Neural cell (in vitro differentiated cells): ENCODE measurements at regions not wholly inside any gene's neighbourhood (a gene's known extent, or its start where the extent isn't known, plus 50 kb on each side); places are given as distances from the start of the nearest gene placed in this dataset.

Experiments
- H2AFZ ChIP-seq: fragments of 200-600, 300-800 bp; sonication (generic), shearing (Covaris generic); 2 replicates; pipeline ENCODE4 v1.6.0; 2014; ENCODE audit warnings: low read depth, mild to moderate bottlenecking, antibody characterized with exemption, low read length, moderate library complexity
- H3F3A ChIP-seq: fragments of 200-600 bp; shearing (Covaris generic); 2 replicates; pipeline ENCODE4 v1.6.1; 2016; ENCODE audit warnings: mild to moderate bottlenecking, moderate library complexity, mixed read lengths, antibody characterized with exemption, low read length; ENCODE audit not compliant: insufficient read depth, poor library complexity, severe bottlenecking
- H3K27ac ChIP-seq: fragments of 200-600, 300-800 bp; sonication (generic), shearing (Covaris generic); 2 replicates; pipeline ENCODE4 v1.5.1; 2014; ENCODE audit warnings: mild to moderate bottlenecking, low read length, moderate library complexity
- H3K27me3 ChIP-seq: fragments of 300-800, 200-600 bp; sonication (generic), shearing (Covaris generic); 2 replicates; pipeline ENCODE4 v1.6.0; 2014; ENCODE audit warnings: mild to moderate bottlenecking, low read depth, low read length, moderate library complexity; ENCODE audit not compliant: insufficient read depth
- H3K36me3 ChIP-seq: fragments of 300-800, 200-600 bp; sonication (generic), shearing (Covaris generic); 2 replicates; pipeline ENCODE4 v1.5.1; 2014; ENCODE audit warnings: mild to moderate bottlenecking, antibody characterized with exemption, low read length, moderate library complexity; ENCODE audit not compliant: insufficient read depth
- H3K4me2 ChIP-seq: fragments of 300-800, 200-600 bp; sonication (generic), shearing (Covaris generic); 2 replicates; pipeline ENCODE4 v1.6.0; 2014; ENCODE audit warnings: mild to moderate bottlenecking, low read length
- H3K4me3 ChIP-seq: fragments of 300-800, 200-600 bp; sonication (generic), shearing (Covaris generic); 2 replicates; pipeline ENCODE4 v1.5.1; 2014; ENCODE audit warnings: mild to moderate bottlenecking, low read length, moderate library complexity
- H3K79me2 ChIP-seq: fragments of 200-600 bp; shearing (Covaris generic); replicated peaks from 2 replicates; pipeline ENCODE4 v1.6.0; 2014; ENCODE audit warnings: mild to moderate bottlenecking, low read length, moderate library complexity; ENCODE audit not compliant: insufficient read depth
- H3K9ac ChIP-seq: fragments of 300-800, 200-600 bp; sonication (generic), shearing (Covaris generic); 2 replicates; pipeline ENCODE4 v1.6.1; 2016; ENCODE audit warnings: mild to moderate bottlenecking, low read length, mixed read lengths
- H3K9me2 ChIP-seq: fragments of 200-600 bp; shearing (Covaris generic); 2 replicates; pipeline ENCODE4 v1.6.1; 2016; ENCODE audit warnings: mild to moderate bottlenecking, low read length, mixed read lengths; ENCODE audit not compliant: insufficient read depth
- H3K9me3 ChIP-seq: fragments of 200-600, 300-800 bp; sonication (generic), shearing (Covaris generic); 2 replicates; pipeline ENCODE4 v1.6.1; 2016; ENCODE audit warnings: mild to moderate bottlenecking, mixed run types, low read length, moderate library complexity, mixed read lengths
- H4K20me1 ChIP-seq: fragments of 200-600 bp; shearing (Covaris generic); 2 replicates; pipeline ENCODE4 v1.6.1; 2016; ENCODE audit warnings: mild to moderate bottlenecking, mixed run types; ENCODE audit not compliant: insufficient read depth
- EP300 ChIP-seq: fragments of 450-650 bp; conservative IDR thresholded peaks from 2 replicates; pipeline ENCODE4 v1.6.1; 2014; ENCODE audit warnings: antibody characterized with exemption, mild to moderate bottlenecking, moderate library complexity; ENCODE audit not compliant: poor library complexity, severe bottlenecking
- EZH2 ChIP-seq: fragments of 200-600, 300-800 bp; shearing (Covaris generic), sonication (generic); IDR thresholded peaks from 2 replicates; pipeline ENCODE4 v1.6.1; 2014; ENCODE audit warnings: antibody characterized with exemption, low read length, borderline replicate concordance, mild to moderate bottlenecking; ENCODE audit not compliant: insufficient read depth, poor library complexity, severe bottlenecking
- MXI1 ChIP-seq: fragments of 450-650 bp; conservative IDR thresholded peaks from 2 replicates; pipeline ENCODE4 v1.6.1; 2014; ENCODE audit warnings: antibody characterized with exemption, mild to moderate bottlenecking; ENCODE audit not compliant: poor library complexity, severe bottlenecking
- POLR2AphosphoS5 ChIP-seq: IDR thresholded peaks from 2 replicates; pipeline ENCODE4 v1.6.1; 2012
- RAD21 ChIP-seq: fragments of 450-650 bp; conservative IDR thresholded peaks from 2 replicates; pipeline ENCODE4 v1.6.1; 2014; ENCODE audit warnings: antibody characterized with exemption, mild to moderate bottlenecking, moderate library complexity
- SMC3 ChIP-seq: fragments of 450-650 bp; conservative IDR thresholded peaks from 2 replicates; pipeline ENCODE4 v1.6.1; 2014; ENCODE audit warnings: antibody characterized with exemption, mild to moderate bottlenecking, moderate library complexity; ENCODE audit not compliant: poor library complexity
- TAF1 ChIP-seq: IDR thresholded peaks from 2 replicates; pipeline ENCODE4 v1.6.1; 2012; ENCODE audit warnings: low read depth
- TF ChIP-seq, protein P1 (sequence below): fragments of 450-650 bp; IDR thresholded peaks from 2 replicates; pipeline ENCODE4 v1.5.1; 2014; ENCODE audit warnings: antibody characterized with exemption, mild to moderate bottlenecking, moderate library complexity; ENCODE audit not compliant: poor library complexity, severe bottlenecking
- TF ChIP-seq, protein P2 (sequence below): IDR thresholded peaks from 2 replicates; pipeline ENCODE4 v1.6.1; 2012; ENCODE audit warnings: borderline replicate concordance

DNA sequence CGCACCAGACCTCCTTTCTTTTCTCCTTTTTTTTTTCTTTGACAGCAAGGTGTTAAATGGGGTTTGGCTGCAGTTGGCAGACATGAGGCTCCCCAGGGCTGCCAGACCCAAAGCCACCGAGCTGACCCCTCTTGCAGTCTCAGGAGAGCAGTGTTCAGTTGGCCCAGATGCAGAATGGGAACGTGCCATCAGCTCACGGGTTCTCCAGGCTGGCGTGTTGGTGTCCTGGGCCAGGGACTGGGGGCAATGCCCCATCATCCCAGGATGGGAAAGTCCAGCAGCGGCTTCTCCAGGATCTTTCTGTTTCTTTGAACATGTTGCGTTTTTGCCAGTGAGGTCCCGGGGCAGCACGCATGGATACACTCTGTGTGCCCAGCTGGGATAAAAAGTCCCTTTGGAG lies 114.6 kb upstream of the KCTD7 start:
- Histone ChIP-seq H3K27me3 (no peaks in the 10 kb centered on the region), H3K27ac (no peak overlapping the region), H3K9me3 (no peaks in the 10 kb centered on the region), H3K9me2 (no peaks in the 10 kb centered on the region), H2AFZ (no peak overlapping the region), H3F3A (no peaks in the 10 kb centered on the region), H3K4me3 (no peak overlapping the region), H3K9ac (no peak overlapping the region), H3K79me2 (no peaks in the 10 kb centered on the region), H3K4me2 (no peak overlapping the region), H3K36me3 (no peaks in the 10 kb centered on the region), H4K20me1 (no peaks in the 10 kb centered on the region)
- TF ChIP-seq RAD21 (no peak), POLR2AphosphoS5 (no peak), MXI1 (no peak), TAF1 (no peak), EP300 (no peak), SMC3 (no peak), EZH2 (no peak)
- TF ChIP-seq, protein P1, sequence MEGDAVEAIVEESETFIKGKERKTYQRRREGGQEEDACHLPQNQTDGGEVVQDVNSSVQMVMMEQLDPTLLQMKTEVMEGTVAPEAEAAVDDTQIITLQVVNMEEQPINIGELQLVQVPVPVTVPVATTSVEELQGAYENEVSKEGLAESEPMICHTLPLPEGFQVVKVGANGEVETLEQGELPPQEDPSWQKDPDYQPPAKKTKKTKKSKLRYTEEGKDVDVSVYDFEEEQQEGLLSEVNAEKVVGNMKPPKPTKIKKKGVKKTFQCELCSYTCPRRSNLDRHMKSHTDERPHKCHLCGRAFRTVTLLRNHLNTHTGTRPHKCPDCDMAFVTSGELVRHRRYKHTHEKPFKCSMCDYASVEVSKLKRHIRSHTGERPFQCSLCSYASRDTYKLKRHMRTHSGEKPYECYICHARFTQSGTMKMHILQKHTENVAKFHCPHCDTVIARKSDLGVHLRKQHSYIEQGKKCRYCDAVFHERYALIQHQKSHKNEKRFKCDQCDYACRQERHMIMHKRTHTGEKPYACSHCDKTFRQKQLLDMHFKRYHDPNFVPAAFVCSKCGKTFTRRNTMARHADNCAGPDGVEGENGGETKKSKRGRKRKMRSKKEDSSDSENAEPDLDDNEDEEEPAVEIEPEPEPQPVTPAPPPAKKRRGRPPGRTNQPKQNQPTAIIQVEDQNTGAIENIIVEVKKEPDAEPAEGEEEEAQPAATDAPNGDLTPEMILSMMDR, result no peak
- TF ChIP-seq, protein P2, sequence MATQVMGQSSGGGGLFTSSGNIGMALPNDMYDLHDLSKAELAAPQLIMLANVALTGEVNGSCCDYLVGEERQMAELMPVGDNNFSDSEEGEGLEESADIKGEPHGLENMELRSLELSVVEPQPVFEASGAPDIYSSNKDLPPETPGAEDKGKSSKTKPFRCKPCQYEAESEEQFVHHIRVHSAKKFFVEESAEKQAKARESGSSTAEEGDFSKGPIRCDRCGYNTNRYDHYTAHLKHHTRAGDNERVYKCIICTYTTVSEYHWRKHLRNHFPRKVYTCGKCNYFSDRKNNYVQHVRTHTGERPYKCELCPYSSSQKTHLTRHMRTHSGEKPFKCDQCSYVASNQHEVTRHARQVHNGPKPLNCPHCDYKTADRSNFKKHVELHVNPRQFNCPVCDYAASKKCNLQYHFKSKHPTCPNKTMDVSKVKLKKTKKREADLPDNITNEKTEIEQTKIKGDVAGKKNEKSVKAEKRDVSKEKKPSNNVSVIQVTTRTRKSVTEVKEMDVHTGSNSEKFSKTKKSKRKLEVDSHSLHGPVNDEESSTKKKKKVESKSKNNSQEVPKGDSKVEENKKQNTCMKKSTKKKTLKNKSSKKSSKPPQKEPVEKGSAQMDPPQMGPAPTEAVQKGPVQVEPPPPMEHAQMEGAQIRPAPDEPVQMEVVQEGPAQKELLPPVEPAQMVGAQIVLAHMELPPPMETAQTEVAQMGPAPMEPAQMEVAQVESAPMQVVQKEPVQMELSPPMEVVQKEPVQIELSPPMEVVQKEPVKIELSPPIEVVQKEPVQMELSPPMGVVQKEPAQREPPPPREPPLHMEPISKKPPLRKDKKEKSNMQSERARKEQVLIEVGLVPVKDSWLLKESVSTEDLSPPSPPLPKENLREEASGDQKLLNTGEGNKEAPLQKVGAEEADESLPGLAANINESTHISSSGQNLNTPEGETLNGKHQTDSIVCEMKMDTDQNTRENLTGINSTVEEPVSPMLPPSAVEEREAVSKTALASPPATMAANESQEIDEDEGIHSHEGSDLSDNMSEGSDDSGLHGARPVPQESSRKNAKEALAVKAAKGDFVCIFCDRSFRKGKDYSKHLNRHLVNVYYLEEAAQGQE, result no peak

- H3K4me2 ChIP-seq, result no peak overlapping the region
- no peak overlapping the region for H3K4me3 ChIP-seq
- H3K27ac ChIP-seq, result no peak overlapping the region
- H4K20me1 ChIP-seq, result no peaks in the 10 kb centered on the region
- no peaks in the 10 kb centered on the region for H3F3A ChIP-seq
- no peaks in the 10 kb centered on the region for H3K36me3 ChIP-seq
- no peaks in the 10 kb centered on the region for H3K9me3 ChIP-seq
- TF ChIP-seq, protein P2, result no peak
- TF ChIP-seq POLR2AphosphoS5 (no peak), EZH2 (no peak), MXI1 (no peak), EP300 (no peak), TAF1 (no peak), SMC3 (no peak), RAD21 (no peak)
- TF ChIP-seq, protein P1, result no peak
- H3K9ac ChIP-seq, result no peak overlapping the region
- H3K9me2 ChIP-seq, result no peaks in the 10 kb centered on the region
- H3K79me2 ChIP-seq, result no peaks in the 10 kb centered on the region
- H3K27me3 ChIP-seq, result no peaks in the 10 kb centered on the region
- no peak overlapping the region for H2AFZ ChIP-seq
Measured at GRCh38 chr7:66517212-66517909, 111.3 kb upstream of the KCTD7 start.
